Forelimb muscle (tissue), 1 donor: ENCODE measurements at regions not wholly inside any gene's neighbourhood (a gene's known extent, or its start where the extent isn't known, plus 50 kb on each side); places are given as distances from the start of the nearest gene placed in this dataset.
"Not testable (repeated sequence)": the region's sequence is repeated elsewhere in the genome, so short reads cannot be mapped to it uniquely, and the experiment has no call there.

ENCODE experiments used
- DNase-seq: peaks from one replicate; pipeline ENCODE4 v3.0.0-alpha.2; 2013; ENCODE audit warnings: low read depth

DNA sequence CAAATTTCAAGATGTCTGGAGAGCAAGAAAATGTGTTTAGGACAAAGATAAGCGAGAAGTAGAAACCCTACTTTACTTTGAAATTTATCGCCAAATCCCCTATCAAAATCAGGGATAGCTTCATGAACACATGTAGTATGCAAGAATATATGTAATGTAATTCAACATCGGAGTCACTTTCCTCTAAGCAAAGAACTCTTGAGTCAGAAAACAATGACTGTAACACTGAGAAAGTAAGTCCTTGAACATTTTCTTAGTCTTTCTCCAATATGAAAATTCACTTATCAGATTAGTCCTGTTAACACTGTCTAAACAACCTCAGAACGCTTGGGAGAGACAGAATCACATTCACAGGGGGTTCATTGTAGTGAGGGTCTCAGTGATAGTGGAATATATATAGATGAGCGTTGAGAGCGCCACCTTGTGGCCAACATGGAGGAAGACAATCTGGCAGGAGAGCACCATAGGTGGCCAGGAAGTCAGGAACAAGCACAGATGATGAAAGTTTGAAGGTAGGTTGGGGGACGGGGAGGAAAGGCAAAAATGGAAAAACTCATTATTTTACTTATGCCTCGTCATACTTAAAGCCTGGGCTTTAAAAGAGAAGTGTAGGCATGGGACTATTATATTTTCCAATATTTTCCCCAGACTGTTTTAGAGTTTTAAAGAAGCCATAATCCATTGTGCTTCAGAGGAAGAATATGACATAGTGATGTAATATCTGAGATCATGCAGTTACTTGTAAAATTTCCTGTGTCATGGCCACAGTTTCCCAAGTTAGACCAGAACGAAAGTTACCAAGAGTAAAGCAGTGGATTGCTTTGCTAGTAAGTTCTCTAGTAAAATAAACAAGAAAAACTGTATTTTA is 115.5 kb upstream of the GNAI1 start:
- DNase-seq: peak; percentile 13

DNA sequence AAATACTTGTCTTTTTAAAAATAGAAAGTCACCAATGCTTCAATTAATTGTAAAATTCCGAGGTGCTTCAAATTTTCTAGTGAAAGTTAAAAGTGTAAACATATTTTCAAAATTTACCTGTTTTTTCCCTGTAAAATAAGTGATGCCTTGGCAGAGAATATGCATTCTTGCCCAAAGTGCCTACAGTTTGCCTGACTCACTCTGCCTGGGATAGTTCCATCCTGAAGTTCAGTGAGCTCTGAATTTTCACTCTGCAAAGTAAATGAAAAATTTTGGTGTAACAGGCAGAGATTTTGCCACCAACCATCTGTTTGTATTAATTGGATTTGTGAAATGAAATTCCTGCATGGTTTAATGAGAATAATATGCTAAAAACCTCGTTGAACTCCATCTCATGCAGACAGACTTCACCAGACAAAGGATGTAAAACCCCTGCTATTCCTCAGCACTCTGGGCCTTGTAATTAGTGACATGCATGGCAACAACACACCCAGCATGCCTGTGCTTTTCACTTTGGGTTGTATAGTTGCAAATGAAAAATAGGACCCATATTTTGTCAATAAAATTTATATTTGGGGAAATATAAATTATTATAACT is 117.4 kb upstream of the GNAI1 start:
- DNase-seq: no peak

DNA sequence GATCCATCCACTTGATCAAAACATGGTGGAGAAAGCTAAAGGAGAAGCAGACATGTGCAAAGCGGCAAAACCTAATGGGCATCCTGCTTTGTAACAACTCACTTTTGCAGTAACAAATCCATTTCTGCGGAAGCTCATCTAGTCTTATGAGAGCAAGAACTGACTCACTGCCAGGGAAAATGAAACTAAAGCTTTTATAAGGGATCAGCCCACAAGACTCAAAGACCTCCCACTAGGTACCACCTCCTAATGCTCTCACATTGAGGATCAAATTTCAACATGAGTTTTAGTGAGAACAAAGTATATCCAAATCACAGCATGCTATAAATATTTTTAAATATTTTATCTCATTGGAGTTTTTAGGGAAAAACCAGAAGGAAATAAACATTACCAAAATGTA is 120.1 kb upstream of the GNAI1 start:
- DNase-seq: no peak

DNA sequence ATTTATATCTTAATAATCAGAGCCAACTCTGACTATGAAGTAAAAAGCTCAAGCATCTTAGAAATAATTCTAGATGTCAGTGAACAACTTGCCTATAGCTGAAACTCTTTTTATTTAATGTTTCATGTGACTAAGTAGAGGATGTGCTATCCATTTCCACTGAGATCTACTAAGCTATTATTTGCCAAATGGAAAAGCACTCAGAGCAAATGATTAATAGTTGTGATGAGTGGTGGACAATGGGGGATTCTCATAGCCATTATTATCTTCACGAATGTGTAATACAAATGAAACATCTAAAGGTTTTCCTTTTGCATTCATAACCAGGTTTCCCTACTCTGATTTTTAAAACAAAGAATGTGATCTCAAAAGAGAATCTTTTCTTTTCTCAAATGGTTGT is 126.6 kb upstream of the GNAI1 start:
- no peak for DNase-seq

DNA sequence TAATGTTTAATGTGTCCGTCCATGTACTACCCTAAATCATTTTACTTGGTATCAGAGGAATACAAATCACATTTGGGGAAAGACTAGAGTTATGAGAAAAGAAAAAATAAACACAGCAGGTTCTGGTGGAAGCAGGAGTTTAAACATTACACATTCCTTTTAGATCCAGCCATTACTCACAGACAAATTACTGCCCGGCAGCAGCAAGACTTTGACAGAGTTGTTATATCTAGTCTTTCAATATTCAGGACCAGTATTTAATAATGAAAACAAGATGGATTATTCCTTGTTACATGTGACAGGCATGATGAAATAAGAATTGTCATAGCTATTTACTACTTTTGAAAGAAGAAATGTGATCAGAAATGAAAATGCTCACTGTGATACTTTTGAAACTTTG is 131.8 kb upstream of the GNAI1 start:
- DNase-seq: no peak

DNA sequence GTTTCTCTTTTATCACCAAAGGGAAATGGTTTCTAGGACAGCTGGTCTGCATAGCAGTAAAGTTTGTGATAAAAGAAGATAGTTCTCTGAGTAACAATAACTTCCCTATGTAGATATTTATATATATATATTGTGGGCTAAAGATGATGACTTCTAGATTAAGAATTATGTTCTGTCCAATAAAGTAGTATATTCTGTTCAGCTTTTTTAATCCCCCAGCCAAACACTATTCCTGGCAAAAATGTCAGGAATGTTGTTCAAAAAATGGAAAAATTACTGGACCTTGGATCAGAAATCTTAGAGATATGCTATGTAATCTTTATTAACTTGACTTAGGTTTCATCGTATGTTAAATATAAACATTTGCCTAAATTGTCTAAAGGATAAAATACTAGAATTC is 136.3 kb upstream of the GNAI1 start:
- no peak for DNase-seq

DNA sequence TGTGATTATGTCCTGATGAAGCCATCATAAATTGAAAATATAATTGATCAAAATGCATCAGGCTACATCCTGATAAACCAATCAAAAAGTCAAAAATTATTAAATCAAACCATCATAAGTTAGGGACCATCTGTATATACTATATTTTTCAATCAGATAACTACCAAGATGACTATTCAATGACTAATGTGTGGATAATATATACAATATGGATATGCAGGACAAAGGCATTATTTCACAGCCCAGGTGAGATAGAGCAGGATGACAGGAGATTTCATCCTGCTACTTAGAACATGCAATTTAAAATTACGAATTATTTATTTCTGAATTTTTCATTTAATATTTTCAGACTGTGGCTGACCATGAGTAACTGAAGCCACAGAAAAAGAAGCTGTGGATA is 137.3 kb upstream of the GNAI1 start:
- no peak for DNase-seq

DNA sequence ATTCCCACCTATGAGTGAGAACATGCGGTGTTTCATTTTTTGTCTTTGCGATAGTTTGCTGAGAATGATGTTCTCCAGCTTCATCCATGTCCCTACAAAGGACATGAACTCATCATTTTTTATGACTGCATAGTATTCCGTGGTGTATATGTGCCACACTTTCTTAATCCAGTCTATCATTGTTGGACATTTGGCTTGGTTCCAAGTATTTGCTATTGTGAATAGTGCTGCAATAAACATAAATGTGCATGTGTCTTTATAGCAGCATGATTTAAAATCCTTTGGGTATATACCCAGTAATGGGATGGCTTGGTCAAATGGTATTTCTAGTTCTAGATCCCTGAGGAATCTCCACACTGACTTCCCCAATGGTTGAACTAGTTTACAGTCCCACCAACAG is 138.9 kb upstream of the GNAI1 start:
- not testable (repeated sequence) for DNase-seq

DNA sequence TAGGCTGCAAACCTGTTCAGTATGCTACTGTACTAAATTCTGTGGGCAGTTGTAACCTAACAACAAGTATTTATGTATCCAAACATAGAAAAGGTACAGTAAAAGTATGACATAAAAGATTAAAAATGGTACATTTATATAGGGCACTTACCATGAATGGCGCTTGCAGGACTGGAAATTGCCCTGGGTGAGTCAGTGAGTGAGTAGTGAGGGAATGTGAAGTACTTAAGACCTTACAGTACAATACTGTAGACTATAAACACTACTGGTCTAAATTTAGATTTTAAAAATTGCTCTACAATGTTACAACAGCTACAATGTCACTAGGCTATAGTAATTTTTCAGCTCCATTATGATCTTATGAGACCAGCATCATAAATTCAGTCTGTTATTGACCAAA is 146.0 kb upstream of the GNAI1 start:
- DNase-seq: no peak

DNA sequence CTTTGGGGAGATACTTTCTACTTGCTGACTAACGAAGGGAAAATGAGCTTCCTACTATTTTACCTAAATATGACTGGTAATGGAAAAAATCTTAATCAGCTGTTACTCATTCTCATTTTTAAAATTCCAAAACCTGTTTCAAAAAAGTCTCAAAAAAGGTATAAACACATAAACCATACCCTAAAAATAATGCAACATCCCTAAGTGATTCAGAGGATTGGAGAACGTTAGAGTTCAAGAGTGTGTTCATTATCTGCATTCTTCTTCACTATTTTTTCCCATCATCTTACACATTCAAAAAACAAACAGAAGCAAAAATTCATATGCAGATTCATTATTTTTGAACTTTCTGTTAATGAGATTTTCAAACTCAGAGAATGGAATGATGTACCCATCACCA is 150.4 kb upstream of the GNAI1 start:
- no peak for DNase-seq

DNA sequence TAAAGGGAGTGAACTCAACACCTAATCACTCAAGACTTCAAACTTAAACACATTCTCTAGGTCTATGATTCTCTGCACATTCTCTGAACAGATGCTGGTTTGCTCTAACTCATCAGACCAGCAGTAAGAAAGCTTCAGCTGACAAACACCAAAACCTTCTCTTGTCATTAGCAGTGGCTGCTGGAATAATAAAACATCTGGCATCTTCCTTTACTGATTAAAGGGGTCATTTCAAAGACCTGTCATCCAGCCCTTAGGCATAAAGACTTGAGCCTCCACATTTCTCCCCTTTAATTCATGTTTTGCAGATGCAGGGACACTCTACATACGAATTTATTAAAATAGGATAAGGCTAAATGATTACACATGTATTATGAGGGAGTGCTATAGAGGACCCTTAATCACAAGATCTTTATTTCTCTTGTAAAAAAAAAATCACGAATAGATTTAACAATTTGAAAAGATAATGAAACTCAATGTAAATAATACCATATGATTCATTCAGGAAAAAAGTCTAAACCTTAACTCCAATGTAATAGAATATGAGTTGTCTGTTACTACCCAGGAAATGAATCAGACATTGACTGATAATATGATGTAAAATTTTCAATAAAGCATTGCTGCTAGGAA is 152.4 kb upstream of the GNAI1 start:
- no peak for DNase-seq

DNA sequence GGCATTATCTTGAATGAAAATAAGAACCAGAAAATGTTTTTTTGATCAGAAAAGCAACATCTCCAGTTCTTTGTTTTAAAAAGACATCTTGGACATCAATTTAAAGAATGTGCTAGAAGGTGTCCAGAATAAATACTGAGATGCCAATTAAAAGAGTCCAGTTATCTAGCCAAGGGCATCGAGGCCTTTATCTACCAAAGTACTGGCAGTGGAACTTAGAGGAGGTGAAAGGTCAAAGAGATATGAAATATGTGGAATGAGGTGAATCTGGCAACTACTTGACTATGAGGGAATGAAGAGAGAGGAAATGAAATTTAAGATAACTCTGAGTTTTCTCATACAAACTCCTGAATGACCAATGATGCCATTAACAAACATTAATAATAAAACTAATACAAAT is 154.3 kb upstream of the GNAI1 start:
- DNase-seq: no peak

DNA sequence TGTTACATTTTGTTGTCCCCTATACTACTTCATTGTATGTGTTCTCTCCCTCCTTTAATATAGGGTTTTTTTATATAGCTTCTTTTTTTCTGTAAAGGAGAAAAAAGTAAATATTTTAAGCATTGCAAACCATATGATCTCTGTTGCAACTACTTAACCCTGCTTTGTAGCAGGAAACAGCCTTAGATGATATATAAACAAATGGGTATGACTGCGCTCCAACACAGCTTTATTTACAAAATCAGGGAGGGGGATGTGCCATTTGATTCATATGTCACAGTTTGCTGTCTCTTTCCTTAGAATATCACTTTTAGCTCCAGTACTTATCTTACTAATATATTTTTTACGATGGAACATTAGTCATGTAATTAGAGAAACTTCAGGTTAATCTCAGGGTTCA is 155.2 kb upstream of the GNAI1 start:
- DNase-seq: no peak

DNA sequence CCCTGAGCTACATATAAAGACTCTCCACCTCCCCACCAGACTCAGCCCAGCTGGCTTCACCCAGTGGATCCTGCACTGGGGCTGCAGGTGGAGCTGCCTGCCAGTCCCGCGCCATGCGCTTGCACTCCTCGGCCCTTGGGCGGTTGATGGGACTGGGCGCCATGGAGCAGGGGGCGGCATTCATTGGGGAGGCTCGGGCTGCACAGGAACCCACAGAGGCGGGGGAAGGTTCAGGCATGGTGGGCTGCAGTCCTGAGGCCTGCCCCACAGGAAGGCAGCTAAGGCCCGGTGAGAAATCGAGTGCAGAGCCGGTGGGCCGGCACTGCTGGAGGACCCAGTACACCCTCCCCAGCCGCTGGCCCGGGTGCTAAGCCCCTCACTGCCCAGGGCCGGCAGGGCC is 157.2 kb upstream of the GNAI1 start:
- DNase-seq: no peak

DNA sequence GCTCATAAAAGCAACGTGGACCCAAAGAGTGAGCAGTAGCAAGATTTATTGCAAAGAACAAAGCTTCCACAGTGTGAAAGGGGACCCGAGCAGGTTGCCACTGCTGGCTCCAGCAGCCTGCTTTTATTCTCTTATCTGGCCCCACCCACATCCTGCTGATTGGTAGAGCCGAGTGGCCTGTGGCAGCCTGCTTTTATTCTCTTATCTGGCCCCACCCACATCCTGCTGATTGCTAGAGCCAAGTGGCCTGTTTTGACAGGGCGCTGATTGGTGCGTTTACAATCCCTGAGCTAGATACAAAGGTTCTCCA is 158.0 kb upstream of the GNAI1 start:
- not testable (repeated sequence) for DNase-seq

DNA sequence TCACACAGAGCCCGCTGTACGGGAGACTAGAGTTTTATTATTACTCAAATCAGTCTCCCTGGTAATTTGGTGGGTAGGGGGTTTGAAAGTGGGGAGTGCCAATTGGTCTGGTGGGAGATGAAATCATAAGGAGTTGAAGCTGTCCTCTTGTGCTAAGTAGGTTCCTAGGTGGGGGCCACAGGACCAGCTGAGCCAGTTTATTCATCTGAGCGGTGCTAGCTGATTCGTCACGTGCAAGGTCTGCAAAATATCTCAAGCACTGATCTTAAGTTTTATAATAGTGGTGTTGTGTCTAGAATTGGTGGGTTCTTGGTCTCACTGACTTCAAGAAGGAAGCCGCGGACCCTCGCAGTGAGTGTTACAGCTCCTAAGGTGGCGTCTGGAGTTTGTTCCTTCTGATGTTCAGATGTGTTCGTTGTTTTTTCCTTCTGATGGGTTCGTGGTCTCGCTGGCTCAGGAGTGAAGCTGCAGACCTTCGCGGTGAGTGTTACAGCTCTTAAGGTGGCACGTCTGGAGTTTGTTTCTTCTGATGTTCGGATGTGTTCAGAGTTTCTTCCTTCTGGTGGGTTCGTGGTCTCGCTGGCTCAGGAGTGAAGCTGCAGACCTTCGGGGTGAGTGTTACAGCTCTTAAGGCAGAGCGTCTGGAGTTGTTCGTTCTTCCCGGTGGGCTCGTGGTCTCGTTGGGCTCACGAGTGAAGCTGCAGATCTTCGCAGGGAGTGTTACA is 158.5 kb upstream of the GNAI1 start:
- not testable (repeated sequence) for DNase-seq

DNA sequence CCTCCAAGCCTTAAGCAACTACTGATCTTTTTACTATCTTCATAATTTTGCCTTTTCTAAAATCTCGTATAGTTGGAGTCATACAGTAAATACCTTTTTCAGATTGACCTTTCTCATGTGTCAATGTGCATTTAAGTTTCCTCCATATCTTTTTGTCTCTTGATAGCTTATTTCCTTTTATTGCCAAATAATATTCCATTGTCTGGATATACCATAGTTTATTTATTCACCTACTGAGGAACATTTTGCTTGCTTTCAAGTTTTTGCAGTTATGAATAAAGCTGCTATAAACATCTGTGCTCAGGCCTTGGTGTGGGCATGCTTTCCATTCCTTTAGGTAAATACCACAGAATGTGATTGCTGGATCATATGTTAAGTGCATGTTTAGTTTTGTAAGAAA is 161.2 kb upstream of the GNAI1 start:
- no peak for DNase-seq

DNA sequence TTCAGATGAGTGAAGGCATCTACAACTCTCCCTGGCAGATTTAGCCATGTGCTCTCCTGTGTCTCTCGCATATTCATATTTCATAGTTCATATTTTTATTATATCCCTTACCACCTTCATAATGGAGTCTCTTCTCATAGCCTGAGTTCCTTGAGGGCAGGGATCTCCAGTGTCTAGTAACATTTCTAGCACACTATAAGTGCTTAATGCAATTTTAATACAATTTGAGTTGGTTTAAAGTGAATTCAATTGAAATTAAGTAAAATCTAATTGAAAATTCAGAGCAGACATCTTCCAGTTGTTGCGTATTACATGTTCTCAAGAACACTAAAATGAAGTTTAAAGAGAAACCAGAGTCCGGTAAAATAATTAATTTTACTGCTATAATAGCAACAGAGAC is 163.6 kb upstream of the GNAI1 start:
- DNase-seq: no peak

DNA sequence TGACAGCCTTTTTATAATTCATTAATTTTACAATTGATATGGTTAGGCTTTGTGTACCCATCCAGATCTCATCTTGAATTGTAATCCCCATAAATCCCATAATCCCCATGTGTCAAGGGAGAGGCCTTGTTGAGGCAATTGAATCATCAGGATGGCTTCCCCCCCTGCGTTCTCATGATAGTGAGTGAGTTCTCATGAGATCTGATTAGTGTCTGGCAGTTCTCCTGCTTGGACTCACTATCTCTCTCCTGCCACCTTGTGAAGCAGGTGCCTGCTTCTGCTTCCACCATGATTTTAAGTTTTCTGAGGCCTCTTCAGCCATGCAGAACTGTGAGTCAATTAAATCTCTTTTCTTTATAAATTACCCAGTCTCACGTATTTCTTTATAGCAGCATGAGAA is 165.7 kb upstream of the GNAI1 start:
- no peak for DNase-seq

DNA sequence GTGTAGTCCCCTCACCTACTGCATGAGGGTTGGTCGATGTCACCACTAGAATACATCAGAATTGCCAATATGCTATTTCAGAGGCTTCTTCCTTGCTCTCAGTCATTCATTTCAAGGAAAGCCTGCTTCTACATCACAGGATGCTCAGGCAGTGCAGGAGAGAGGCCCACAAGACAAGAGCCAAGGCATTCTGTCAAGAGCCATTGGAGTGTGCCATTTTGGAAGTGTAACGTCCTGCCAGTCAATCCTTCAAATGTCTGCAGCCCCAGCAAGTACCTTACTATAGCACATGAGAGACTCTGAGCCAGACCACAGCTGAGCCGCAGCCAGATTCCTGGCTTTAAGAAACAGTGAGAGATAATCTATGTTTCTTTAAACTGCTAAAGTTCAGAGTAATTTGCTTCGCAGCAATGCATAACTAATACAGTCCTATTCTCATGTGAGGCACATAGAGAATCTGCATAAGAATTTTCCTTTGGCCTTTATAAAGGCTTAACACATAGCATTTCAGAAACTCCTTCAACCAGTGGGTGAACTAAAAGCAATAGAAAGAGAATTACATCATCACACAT is 166.5 kb upstream of the GNAI1 start:
- DNase-seq: no peak

DNA sequence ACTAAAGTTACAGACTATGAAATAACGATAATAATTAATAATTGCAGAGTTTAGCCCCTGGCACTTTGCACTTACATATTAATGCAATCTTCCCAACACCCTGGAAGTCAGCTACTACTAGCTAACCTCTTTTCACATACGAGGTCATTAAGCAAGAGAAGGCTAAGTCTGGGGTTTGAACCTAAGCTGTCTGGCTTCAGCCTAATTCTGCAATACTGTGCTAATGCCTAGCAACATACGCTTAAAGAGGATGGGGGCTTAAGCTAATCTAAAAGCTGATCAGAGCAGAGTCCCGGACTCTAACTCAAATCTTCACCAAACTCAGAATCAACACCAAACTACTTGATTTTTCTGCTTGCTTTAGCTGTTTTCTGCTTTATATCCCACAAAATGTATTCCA is 168.7 kb upstream of the GNAI1 start:
- no peak for DNase-seq

DNA sequence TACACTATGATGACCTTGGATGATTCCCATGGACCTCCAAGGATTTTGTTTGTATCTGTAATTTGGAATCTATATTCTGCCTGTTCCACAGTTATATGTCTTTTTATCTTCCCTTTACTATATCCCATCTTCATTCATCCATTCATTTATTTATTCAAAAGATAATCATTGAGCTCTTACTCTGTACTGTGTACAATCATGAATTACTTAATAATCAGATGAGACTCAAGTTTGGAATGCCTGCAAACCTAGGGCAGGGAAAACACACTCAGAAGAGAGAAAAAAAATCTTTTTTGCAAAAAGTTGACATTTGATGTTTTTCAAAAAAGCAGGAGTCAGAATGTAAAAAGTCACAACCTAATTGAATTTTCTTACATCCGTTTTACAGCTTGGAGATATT is 170.2 kb upstream of the GNAI1 start:
- no peak for DNase-seq
